ENCODE measurements at regions not wholly inside any gene's neighbourhood (a gene's known extent, or its start where the extent isn't known, plus 50 kb on each side); places are given as distances from the start of the nearest gene placed in this dataset.
"Not testable (repeated sequence)": the region's sequence is repeated elsewhere in the genome, so short reads cannot be mapped to it uniquely, and the experiment has no call there.

- no peak for DNase-seq (ENCODE audit: low read depth in 2 of 2)
Observed at GRCh38 chr1:163981500-163982030, 577.4 kb upstream of the PBX1 start.

DNA sequence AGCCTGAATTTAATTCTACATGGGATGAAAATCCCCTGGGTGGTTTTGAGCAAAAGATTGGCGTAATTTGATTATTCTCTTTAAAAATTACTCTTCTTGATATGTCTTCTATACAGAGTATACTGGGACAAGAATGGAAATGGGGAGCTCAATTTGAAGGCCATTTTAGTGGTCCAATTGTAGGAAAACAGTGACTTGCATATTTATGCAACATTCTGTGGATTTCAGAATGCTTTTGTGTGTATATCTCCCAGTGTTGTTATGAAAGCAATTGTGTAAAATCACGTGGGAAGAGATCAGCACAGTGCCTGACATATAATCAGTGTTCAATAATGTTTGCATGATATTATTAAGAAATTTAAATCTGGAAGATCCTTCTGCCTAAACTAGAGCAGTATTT is 575.9 kb upstream of the PBX1 start:
- no peak for DNase-seq (ENCODE audit: low read depth in 2 of 2)

DNA sequence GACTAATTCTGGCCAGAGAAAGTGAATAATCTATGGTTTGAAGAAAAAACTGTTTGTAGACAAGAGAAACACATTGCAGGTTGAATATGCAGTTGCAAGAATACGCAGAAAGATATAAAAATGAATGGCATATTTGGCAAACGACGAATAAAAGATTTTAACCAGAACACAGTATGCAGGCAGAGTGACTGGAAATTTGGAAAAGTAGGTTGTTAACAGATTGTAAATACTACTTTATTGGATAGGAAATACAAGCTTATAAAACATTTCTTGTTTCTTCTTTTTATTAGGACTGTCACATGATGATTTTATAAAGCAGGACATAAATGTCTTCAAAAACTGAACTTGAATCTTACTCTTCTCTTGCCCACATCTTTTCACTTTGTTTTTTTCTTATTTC is 573.3 kb upstream of the PBX1 start:
- no peak for DNase-seq (ENCODE audit: low read depth in 2 of 2)

- no peak for DNase-seq (ENCODE audit: low read depth in 2 of 2)
Observed at GRCh38 chr1:163999131-163999530, 559.9 kb upstream of the PBX1 start.

GRCh38 chr1:164006186-164006585 is 552.8 kb upstream of the PBX1 start:
- DNase-seq (ENCODE audit: low read depth in 2 of 2) = not testable (repeated sequence)

DNA sequence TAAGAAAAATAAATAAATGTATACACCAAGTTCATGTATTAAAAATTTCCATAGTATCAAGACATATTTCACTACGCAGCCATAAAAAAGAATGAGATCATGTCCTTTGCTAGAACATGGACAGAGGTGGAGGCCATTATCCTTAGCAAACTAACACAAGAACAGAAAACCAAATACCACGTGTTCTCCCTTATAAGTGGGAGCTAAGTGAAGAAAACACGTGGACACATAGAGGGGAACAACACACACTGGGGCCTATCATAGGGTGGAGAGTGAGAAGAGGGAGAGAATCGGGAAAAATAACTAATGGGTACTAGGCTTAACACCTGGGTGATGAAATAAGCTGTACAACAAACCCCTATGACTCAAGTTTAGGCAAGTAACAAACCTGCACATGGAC is 552.4 kb upstream of the PBX1 start:
- no peak for DNase-seq (ENCODE audit: low read depth in 2 of 2)

DNA sequence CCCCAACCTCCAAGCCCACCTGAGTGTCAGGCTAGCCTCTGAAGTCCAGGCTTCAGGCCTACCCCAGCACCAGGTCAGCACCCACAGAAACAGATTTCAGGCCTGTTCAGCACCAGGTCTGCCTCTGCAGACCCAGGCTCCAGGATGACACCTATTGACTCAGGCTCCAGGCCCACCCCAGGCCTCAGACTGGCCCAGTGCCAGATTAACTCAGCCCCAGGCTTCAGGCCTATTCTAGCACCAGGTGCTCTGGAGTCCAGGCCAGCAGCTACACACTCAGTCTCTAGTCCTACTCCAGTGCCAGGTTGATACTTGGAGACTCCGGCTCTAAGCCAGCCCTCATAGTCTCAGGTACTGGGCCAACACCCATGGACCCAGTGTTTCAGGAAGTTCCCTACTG is 541.7 kb upstream of the PBX1 start:
- no peak for DNase-seq (ENCODE audit: low read depth in 2 of 2)

GRCh38 chr1:164020391-164020790 is 538.6 kb upstream of the PBX1 start:
- no peak for DNase-seq (ENCODE audit: low read depth in 2 of 2)

- no peak for DNase-seq (ENCODE audit: low read depth in 2 of 2)
Observed at GRCh38 chr1:164021813-164022212, 537.2 kb upstream of the PBX1 start.

GRCh38 chr1:164033782-164034181 is 525.2 kb upstream of the PBX1 start:
- no peak for DNase-seq (ENCODE audit: low read depth in 2 of 2)

DNA sequence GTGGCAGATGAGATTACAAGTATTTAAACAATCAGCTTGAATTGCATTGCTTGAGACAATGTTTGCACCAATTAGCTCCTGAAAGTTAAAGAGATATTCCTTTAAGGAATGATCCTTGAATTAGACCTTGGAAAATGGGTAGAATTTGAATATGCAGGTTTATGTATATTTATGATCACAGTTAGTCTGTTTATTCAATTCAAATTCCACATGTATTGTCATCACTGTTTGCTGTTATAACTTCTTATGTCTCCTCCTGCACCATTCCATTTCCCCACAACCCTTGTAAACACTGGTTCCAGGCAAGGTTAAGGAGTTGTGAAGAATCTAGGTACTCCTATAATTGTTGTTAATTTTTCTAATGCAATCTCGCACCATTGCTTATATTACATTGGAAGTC is 518.2 kb upstream of the PBX1 start:
- DNase-seq (ENCODE audit: low read depth in 2 of 2) = no peak

DNA sequence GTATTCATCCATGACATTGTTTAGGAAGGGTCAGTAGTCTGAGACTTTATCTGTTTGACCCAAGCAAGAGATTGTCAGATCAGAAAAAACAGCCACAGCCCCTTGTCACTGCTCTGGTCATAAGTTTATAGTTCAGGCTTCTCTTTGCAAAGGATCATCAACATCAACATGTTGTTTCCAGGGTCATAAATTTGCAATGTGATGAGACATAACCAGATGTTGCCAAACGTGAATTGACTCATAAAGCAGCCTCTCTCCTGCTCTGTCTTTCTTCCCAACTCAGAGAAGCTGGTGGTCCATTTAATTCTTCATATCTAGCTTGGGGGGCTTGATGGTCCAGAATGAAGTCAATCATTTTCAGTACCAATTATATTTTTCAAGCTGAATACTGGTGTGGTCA is 507.2 kb upstream of the PBX1 start:
- DNase-seq (ENCODE audit: low read depth in 2 of 2) = no peak

- no peak for DNase-seq (ENCODE audit: low read depth in 2 of 2)
Observed at GRCh38 chr1:164054331-164054730, 504.7 kb upstream of the PBX1 start.

DNA sequence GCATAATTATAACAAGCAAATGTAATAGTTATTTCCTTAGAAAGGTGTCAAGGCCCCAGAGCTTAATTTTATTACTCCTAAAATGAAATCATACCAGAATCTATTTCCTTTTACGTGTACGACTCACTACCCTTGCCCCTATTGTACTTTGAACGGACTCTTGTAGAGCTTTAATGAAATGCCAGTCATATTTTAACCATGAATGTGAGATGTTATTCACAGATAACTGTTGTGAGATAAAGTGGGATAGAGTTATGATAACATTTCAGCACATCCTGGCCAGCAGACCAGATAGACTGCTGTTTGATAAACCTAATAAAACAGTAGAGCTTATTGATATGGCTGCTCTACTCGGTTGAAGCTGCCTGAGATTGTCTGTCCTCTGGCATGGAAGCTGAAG is 500.8 kb upstream of the PBX1 start:
- DNase-seq (ENCODE audit: low read depth in 2 of 2) = no peak

DNA sequence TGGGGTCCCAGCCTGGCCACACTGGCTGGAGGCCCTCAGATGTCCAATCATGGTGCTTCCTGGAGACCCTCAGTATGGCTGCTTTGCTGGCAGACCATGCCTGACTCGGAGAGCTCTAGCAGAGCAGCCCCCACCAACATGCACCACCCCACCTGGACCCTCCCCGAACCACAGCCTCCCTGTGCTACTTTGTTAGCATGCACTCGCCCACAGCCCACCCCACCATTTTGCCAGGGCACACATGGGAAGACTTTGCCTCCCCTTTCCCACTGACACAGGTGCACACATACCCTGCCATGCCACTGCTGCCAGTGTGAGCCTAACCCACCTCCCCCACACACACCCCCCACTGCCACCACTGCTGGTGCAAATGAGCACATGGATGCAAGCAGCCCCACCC is 497.5 kb upstream of the PBX1 start:
- no peak for DNase-seq (ENCODE audit: low read depth in 2 of 2)

GRCh38 chr1:164064501-164064900 is 494.5 kb upstream of the PBX1 start:
- DNase-seq (ENCODE audit: low read depth in 2 of 2) = no peak

GRCh38 chr1:164071288-164071687 is 487.7 kb upstream of the PBX1 start:
- no peak for DNase-seq (ENCODE audit: low read depth in 2 of 2)

DNA sequence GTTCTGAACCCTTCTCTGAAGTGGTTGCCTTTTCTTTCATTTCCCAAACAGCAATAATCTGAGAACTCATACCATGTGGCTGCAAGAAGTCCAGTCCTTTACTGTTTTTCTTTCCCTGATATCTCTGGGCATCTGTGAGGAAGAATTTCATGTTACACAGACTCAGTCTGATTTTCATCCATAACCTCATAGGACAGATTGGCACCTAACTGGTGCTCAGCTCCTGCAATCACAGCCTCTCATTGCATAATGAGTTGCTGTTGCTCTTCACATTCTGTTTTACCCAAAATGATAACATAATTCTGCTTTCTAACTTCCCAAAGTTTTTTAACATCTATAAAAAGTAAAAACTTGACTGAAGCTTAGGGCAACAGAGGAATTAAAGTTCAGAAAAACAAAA is 472.2 kb upstream of the PBX1 start:
- DNase-seq (ENCODE audit: low read depth in 2 of 2) = no peak

DNA sequence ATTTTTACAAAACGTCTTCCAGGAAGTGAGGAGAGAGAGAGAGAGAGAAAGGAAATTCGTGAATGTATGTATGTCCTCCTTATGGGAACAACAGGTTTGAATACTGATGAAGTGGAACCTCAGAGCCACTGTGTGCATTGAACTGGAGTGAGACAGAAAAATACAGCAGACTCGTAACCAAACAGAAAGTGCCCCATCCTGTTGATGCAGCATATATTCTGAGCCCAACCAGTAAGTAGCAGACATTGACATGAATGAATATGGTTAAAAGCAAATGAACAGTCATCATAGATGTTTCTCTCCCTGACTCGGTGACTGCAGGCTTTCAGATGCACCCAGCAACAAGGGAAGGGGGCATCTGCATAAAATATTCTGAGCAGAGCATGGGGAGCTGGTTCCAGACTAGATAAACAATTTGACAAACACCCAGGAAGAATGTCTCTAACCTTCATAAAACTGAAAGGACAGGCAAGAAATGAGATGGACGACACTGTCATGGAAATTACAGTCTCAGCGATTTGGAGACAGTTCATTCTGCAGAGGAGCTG is 471.0 kb upstream of the PBX1 start:
- DNase-seq (ENCODE audit: low read depth in 2 of 2) = no peak

GRCh38 chr1:164092603-164093353 is 466.2 kb upstream of the PBX1 start:
- DNase-seq (ENCODE audit: low read depth in 2 of 2) = no peak

- no peak for DNase-seq (ENCODE audit: low read depth in 2 of 2)
Observed at GRCh38 chr1:164093543-164093942, 465.4 kb upstream of the PBX1 start.

- no peak for DNase-seq (ENCODE audit: low read depth in 2 of 2)
Observed at GRCh38 chr1:164101802-164102201, 457.2 kb upstream of the PBX1 start.

DNA sequence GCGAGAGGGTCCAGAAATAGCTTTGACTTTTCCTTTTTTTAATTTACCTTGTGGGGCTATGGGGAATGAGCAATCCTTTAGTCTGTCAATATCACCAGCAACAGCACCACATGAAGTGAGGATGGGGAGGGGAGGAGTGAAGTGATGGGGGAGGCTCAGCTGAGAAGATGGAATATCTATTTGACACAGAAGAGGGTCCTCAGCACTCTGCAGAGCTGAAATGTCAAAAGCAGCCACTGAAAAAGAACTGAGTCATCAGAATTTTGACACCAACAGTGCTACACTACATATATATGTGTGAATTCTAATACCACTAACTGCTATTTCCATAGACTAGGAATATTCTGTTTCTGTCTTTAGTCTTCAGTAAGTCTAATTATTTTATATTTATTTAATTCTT is 427.0 kb upstream of the PBX1 start:
- DNase-seq (ENCODE audit: low read depth in 2 of 2) = no peak

All from dermis microvascular lymphatic vessel endothelial cell (primary cell).